ENCODE measurements at regions not wholly inside any gene's neighbourhood (a gene's known extent, or its start where the extent isn't known, plus 50 kb on each side); places are given as distances from the start of the nearest gene placed in this dataset.
"Not testable (repeated sequence)": the region's sequence is repeated elsewhere in the genome, so short reads cannot be mapped to it uniquely, and the experiment has no call there.

GRCh38 chr14:82759656-82760055, 1226.0 kb upstream of the SEL1L start:
- no peak for DNase-seq

- no peak for DNase-seq
These were observed 1232.5 kb upstream of the SEL1L start for GRCh38 chr14:82766123-82766522.

GRCh38 chr14:82766996-82767395, 1233.3 kb upstream of the SEL1L start:
- no peak for DNase-seq

GRCh38 chr14:82776958-82777357, 1243.3 kb upstream of the SEL1L start:
- DNase-seq, result no peak

GRCh38 chr14:82778008-82778590, 1244.4 kb upstream of the SEL1L start:
- no peak for DNase-seq

- DNase-seq, result no peak
These were observed 1244.9 kb upstream of the SEL1L start for GRCh38 chr14:82778601-82779000.

- no peak for DNase-seq
These were observed 1245.6 kb upstream of the SEL1L start for GRCh38 chr14:82779301-82779700.

GRCh38 chr14:82785756-82786482, 1252.3 kb upstream of the SEL1L start:
- no peak for DNase-seq

GRCh38 chr14:82786483-82786880, 1252.8 kb upstream of the SEL1L start:
- DNase-seq, result no peak

- no peak for DNase-seq
These were observed 1262.4 kb upstream of the SEL1L start for GRCh38 chr14:82796086-82796485.

GRCh38 chr14:82798276-82798675, 1264.6 kb upstream of the SEL1L start:
- DNase-seq, result no peak

- no peak for DNase-seq
These were observed 1272.5 kb upstream of the SEL1L start for GRCh38 chr14:82805892-82806825.

GRCh38 chr14:82811246-82811645, 1277.6 kb upstream of the SEL1L start:
- DNase-seq, result no peak

GRCh38 chr14:82814339-82814738, 1280.7 kb upstream of the SEL1L start:
- not testable (repeated sequence) for DNase-seq

GRCh38 chr14:82830596-82830995, 1296.9 kb upstream of the SEL1L start:
- no peak for DNase-seq

GRCh38 chr14:82836256-82836950, 1302.8 kb upstream of the SEL1L start:
- no peak for DNase-seq

- no peak for DNase-seq
These were observed 1304.0 kb upstream of the SEL1L start for GRCh38 chr14:82837611-82838140.

- no peak for DNase-seq
These were observed 1316.9 kb upstream of the SEL1L start for GRCh38 chr14:82850576-82850975.

GRCh38 chr14:82854131-82854530, 1320.5 kb upstream of the SEL1L start:
- DNase-seq, result no peak

GRCh38 chr14:82854901-82855300, 1321.2 kb upstream of the SEL1L start:
- DNase-seq, result no peak

- DNase-seq, result peak; percentile 49
These were observed 1322.3 kb upstream of the SEL1L start for GRCh38 chr14:82855912-82856391.

- no peak for DNase-seq
These were observed 1327.7 kb upstream of the SEL1L start for GRCh38 chr14:82861313-82861712.

GRCh38 chr14:82872494-82872893, 1338.8 kb upstream of the SEL1L start:
- DNase-seq, result no peak

Data from NCI-H1048 (cell line).